HG03378 (cell line): ENCODE measurements at regions not wholly inside any gene's neighbourhood (a gene's known extent, or its start where the extent isn't known, plus 50 kb on each side); places are given as distances from the start of the nearest gene placed in this dataset.

Experiments used
- ATAC-seq: cut with Tn5 transposase; IDR thresholded peaks from one replicate; pipeline ENCODE4 v1.9.1; 2021; ENCODE audit warnings: mild to moderate bottlenecking, moderate library complexity; ENCODE audit not compliant: unreplicated experiment

DNA sequence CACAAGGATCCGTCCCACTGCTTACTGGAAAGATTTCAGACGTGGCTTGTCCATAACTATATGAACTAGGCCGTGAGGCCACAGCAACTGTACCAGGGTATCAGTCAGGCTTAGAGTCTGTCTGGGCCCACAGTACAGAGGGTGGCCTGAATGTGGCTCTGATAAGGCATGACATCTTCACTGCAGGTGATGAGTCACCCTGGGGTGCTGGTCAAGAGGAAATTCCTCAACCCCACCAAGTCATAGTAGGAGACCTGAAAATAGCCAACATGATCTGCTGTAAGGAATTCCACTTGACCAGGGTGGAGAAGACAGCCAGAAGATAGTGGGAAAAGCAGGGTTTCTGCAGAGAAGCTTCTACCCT lies 107.7 kb downstream of the INHBB start:
- ATAC-seq = no peak

DNA sequence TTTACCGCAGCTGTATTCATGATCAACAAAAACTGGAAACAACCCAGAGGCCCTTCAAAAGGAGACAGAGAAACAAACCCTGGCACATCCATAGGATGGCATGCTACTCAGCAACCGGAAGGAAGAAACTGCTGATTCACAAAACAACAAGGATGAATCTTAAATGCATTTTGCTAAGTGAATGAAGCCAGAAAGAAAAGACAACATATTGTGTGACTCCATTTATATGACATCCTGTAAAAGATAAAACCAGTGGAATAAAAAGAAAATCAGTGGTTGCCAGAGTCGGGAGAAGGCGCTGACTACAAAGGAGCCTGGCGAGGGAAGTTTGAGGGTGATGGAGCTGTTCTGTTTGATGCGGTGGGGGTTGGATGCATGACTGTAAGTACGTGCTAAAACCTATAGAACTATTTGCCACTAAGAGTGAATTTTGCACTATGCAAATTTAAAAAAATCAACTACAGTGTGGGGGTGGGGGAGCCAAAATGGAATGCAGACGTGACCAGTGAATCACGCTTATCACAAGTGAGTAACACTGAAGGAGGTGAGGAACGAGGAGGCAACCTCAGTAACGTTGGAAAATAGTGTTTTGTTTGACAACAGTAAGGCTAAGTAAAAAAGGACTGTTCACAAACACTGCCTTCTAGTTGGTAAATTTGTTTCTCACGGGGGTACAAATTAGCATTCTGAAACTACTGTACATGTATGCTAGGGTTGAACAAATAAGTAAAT lies 108.9 kb downstream of the INHBB start:
- no peak for ATAC-seq

- ATAC-seq = no peak
These were observed 109.5 kb downstream of the INHBB start for GRCh38 chr2:120455390-120455789.

- ATAC-seq = no peak
These were observed 110.9 kb downstream of the INHBB start for GRCh38 chr2:120456867-120457266.

GRCh38 chr2:120460511-120460910 lies 114.6 kb downstream of the INHBB start:
- ATAC-seq = no peak

- ATAC-seq = no peak
These were observed 115.2 kb downstream of the INHBB start for GRCh38 chr2:120461092-120461491.

DNA sequence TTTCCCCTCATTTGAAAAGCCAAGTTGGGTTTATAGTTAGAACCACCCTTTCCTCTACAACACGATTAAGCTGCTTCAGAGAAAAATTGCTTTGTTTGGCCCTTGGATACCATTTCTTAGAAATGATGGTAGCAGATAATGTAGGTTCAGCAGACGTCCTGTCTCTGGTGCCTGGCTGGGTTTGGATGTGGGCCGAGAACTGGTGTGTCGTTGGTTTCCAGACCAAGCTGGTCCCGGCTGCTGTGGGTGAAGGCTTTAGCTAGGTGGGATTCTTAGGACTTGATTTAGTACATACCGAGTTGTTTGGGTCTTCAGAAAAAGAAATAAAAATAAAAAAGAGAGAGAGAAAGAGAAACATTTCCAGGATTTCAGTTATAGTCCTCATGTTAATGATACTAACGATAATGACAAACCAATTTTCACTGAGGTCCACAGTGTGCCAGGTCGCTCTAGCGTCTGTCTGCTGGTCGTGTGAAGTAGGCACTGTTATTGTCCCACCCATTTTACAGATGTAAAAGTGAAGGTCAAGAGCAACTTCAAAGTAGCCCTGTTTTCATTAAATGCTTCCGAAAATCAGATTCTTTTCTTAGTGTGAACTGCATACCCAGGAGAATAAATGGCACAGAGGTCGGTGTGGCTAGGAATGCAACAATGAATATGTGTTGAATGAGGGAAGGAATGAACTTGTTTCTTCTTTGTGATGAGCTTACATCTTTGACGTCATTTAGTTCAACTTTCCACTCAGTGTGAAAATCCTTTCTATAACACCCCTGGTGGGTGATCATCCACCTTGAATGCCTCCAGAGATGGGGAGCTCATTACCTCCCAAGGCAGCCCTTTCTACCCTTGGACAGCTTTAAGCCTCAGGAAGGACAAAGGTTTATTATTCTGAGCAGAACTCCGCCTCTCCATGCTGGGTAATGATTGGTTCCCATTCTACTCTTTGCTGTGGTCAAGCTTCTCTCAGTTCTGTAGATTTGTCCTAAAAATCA lies 115.9 kb downstream of the INHBB start:
- no peak for ATAC-seq

DNA sequence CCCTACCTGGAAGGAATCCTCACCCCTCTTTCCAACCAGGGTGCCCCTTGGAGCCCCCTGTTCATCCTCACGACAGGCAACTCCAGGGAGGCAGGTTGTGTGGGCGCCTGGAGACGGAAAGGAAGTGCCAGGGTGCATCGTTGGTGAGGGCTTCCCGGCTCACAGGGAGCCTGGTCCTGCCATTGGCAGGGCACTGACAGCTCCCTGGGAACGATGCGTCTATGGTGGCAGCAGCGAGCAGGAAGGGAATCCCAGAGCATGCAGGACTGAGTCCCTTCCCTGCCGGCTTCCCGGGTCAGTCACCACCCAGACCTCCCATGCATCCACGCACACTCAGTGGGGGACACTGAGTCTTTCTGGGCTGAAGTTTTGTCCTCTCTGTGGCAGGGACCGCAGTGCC lies 117.6 kb downstream of the INHBB start:
- no peak for ATAC-seq

DNA sequence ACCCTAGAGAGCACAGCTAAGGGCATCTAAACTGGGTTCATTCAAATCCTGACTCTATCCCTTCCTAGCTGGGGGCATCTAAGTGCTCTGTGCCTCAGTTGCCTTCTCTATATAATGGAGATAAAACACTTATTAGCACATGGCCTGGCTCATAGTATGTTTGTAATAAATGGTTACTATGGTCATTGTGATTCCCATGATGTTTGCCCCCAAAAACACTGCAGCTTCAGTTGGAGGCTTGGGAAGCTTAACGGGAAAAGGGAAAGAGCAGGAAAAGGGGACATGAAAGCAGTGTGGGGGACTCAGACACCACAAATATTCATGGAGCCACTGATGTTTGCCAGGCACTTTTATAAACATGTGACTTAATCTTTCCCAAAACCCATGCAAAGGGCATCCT lies 118.1 kb downstream of the INHBB start:
- ATAC-seq = no peak

GRCh38 chr2:120464448-120464931 lies 118.6 kb downstream of the INHBB start:
- no peak for ATAC-seq

GRCh38 chr2:120465012-120465700 lies 119.2 kb downstream of the INHBB start:
- ATAC-seq = no peak

DNA sequence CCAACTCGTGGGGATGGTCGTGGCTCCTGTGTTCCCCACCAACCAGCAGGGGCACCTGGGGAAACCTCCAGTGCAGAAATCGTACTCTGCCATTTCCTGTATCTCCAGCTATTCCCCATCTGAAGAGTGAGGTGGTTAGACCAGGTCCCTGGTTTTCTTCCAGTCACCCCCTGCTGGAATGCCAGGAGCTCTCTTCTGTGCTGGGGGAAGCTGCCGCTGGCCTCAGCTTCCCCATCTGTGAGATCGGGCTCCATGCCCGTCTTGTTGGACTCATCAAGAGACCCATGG lies 119.7 kb downstream of the INHBB start:
- no peak for ATAC-seq

DNA sequence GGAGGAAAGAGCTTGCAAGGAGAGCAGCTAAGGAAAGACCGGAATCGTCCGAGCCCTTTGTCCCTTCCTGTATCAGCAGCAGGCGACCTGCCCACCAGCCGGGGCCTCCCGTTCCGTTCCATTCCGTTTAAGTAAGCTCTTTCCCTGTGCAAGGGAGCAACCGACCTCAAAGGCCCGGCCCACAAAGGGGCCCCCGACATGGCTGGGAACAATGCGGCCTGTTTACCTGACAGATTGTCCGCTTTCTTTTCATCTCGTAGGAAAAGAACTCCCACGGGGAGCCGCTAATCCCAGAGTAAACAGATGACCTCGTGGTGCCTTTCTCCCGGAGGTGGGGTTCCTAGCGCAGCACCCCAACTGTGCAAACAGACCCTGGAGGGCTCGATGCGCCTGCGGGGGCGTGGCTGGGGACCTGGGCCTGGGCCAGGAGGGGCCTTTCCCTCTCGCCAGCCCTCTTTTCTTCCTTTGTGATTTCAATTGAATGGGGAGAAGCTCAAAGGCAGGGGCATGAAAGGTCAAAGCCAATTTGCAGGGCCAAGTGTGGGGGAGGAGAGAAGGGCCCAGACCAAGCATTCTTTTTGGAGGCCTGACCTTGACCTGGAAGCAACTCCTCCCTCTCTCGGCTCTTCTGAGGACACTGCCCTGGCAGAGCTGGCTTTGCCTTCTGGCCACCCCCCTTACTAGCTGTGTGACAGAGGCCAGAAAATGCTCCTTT lies 120.2 kb downstream of the INHBB start:
- ATAC-seq = no peak

GRCh38 chr2:120466704-120467054 lies 120.7 kb downstream of the INHBB start:
- ATAC-seq = no peak

DNA sequence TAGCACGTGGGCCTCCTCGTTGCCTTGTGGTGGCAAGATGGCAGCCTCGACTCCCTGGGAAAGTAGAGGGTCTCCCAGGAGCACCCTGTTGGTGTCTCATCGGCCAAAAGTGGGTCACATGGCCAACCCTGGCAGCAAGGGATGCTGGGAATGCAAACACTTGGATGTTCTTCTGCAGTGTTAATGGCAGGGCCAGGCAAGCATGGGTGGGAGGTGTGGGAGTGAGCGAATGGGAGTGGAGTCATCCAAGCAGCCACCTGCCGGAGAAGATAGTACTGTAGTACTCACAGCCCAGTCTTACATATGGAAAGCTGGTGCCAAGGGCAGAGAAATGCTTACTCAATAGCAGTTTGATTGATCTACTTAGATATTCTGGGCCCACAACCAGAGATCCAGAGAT lies 122.2 kb downstream of the INHBB start:
- no peak for ATAC-seq

DNA sequence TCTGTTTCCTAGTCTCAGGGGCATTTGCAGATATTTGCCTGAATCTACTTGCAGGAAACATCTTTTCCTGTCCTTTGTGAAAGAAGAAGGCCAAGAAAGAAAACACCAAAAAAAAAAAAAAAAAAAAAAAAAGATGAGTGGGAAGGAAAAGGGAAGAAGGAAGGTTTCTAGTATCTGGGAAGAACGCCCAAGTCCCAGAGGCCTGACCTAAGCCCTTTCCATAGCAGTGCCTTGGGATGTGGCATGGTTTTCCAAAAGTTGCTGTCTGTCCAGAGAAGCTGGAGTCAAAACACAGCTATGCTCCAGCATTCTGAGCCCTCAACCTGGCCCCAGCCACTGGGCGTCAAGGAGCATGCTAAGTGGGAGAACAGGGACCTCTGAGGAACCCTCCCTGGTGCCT lies 123.5 kb downstream of the INHBB start:
- ATAC-seq = no peak

GRCh38 chr2:120470041-120470965 lies 124.4 kb downstream of the INHBB start:
- no peak for ATAC-seq

GRCh38 chr2:120471166-120471565 lies 125.2 kb downstream of the INHBB start:
- ATAC-seq = no peak

GRCh38 chr2:120472031-120472430 lies 126.1 kb downstream of the INHBB start:
- ATAC-seq = no peak

DNA sequence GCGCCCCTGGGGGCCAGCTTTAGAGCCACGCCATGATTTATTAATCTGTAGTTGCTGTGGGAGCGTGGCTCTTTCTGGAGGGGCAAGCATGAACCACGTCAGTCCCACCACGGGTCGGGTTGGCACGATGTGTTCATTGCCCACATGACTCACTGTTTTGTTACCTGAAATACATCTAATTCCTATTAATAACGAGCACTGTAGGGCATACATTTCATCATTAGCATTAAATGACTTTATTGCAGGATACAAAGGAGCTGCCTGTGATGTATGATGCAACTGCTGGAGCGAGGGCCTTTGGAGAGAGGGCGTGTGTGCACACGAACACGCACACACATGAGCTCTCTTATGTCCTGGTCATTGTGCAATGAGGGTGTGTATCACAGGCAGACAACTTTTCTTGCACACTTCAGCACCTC lies 127.0 kb downstream of the INHBB start:
- no peak for ATAC-seq
